H9 (cell line): ENCODE measurements at regions not wholly inside any gene's neighbourhood (a gene's known extent, or its start where the extent isn't known, plus 50 kb on each side); places are given as distances from the start of the nearest gene placed in this dataset.

Experiments
- DNase-seq: peaks from one replicate; pipeline ENCODE4 v3.0.0-alpha.2; 2017
- H2AFZ ChIP-seq: one replicate; pipeline ENCODE4 v1.6.1; 2013; ENCODE audit warnings: mild to moderate bottlenecking, low read length, control low read depth, moderate library complexity
- H2AK5ac ChIP-seq: 2 replicates; pipeline ENCODE4 v1.6.1; 2013; ENCODE audit warnings: low read length, control low read depth, mixed read lengths; ENCODE audit not compliant: insufficient read length
- H2BK120ac ChIP-seq: one replicate; pipeline ENCODE4 v1.6.1; 2013; ENCODE audit warnings: low read depth, mild to moderate bottlenecking, low read length, control low read depth, inconsistent platforms; ENCODE audit not compliant: poor library complexity, severe bottlenecking
- H2BK12ac ChIP-seq: 2 replicates; pipeline ENCODE4 v1.6.1; 2013; ENCODE audit warnings: low read length, control low read depth, mixed read lengths, low read depth; ENCODE audit not compliant: insufficient read length
- H2BK15ac ChIP-seq: 2 replicates; pipeline ENCODE4 v1.6.1; 2013; ENCODE audit warnings: low read depth, low read length, control low read depth
- H2BK20ac ChIP-seq: one replicate; pipeline ENCODE4 v1.6.1; 2013; ENCODE audit warnings: low read depth, mild to moderate bottlenecking, low read length, control low read depth, inconsistent platforms; ENCODE audit not compliant: poor library complexity, severe bottlenecking
- H2BK5ac ChIP-seq: 2 replicates; pipeline ENCODE4 v1.6.1; 2013; ENCODE audit warnings: low read length, control low read depth, mixed read lengths; ENCODE audit not compliant: insufficient read length
- H3K14ac ChIP-seq: 2 replicates; pipeline ENCODE4 v1.6.1; 2013; ENCODE audit warnings: low read length, control low read depth; ENCODE audit not compliant: insufficient read depth
- H3K18ac ChIP-seq: 2 replicates; pipeline ENCODE4 v1.6.1; 2013; ENCODE audit warnings: low read depth, mild to moderate bottlenecking, mixed read lengths, low read length, control low read depth; ENCODE audit not compliant: insufficient read length
- H3K23ac ChIP-seq: 2 replicates; pipeline ENCODE4 v1.6.1; 2013; ENCODE audit warnings: low read length, control low read depth, mixed read lengths, low read depth; ENCODE audit not compliant: insufficient read length
- H3K23me2 ChIP-seq: 2 replicates; pipeline ENCODE4 v1.6.1; 2013; ENCODE audit warnings: low read depth, mild to moderate bottlenecking, mixed read lengths, low read length, control low read depth; ENCODE audit not compliant: insufficient read length, poor library complexity, severe bottlenecking
- H3K27ac ChIP-seq: 2 replicates; pipeline ENCODE4 v1.5.1; 2013; ENCODE audit warnings: low read length, control low read depth, mixed read lengths, low read depth; ENCODE audit not compliant: insufficient read length
- H3K27me3 ChIP-seq: 2 replicates; pipeline ENCODE4 v1.6.1; 2013; ENCODE audit warnings: low read length, control low read depth, inconsistent platforms; ENCODE audit not compliant: insufficient read depth
- H3K4ac ChIP-seq: 2 replicates; pipeline ENCODE4 v1.6.1; 2013; ENCODE audit warnings: low read depth, mild to moderate bottlenecking, control low read depth, inconsistent platforms, low read length, moderate library complexity
- H3K4me1 ChIP-seq: 2 replicates; pipeline ENCODE4 v1.6.1; 2013; ENCODE audit warnings: low read length, control low read depth, inconsistent platforms; ENCODE audit not compliant: insufficient read depth
- H3K4me2 ChIP-seq: 2 replicates; pipeline ENCODE4 v1.6.1; 2013; ENCODE audit warnings: low read length, control low read depth, mixed read lengths; ENCODE audit not compliant: insufficient read length, insufficient read depth
- H3K56ac ChIP-seq: 2 replicates; pipeline ENCODE4 v1.6.1; 2013; ENCODE audit warnings: low read depth, mild to moderate bottlenecking, mixed read lengths, low read length, control low read depth; ENCODE audit not compliant: insufficient read length
- H3K79me1 ChIP-seq: 2 replicates; pipeline ENCODE4 v1.6.1; 2013; ENCODE audit warnings: low read depth, mild to moderate bottlenecking, moderate library complexity, low read length, control low read depth, inconsistent platforms; ENCODE audit not compliant: insufficient read depth, poor library complexity, severe bottlenecking
- H3K79me2 ChIP-seq: 2 replicates; pipeline ENCODE4 v1.6.1; 2013; ENCODE audit warnings: low read length, control low read depth, inconsistent platforms; ENCODE audit not compliant: insufficient read depth
- H3K9ac ChIP-seq: 2 replicates; pipeline ENCODE4 v1.6.1; 2013; ENCODE audit warnings: low read length, control low read depth, mixed read lengths; ENCODE audit not compliant: insufficient read length; ENCODE audit errors: extremely low read depth
- H3K9me3 ChIP-seq: one replicate; pipeline ENCODE4 v1.6.1; 2013; ENCODE audit warnings: low read depth, low read length, inconsistent platforms; ENCODE audit not compliant: control insufficient read depth
- H3T11ph ChIP-seq: one replicate; pipeline ENCODE4 v1.6.1; 2013; ENCODE audit warnings: mild to moderate bottlenecking, low read length, control low read depth, inconsistent platforms
- H4K20me1 ChIP-seq: one replicate; pipeline ENCODE4 v1.6.1; 2013; ENCODE audit not compliant: control insufficient read depth, insufficient read length, insufficient read depth
- H4K5ac ChIP-seq: 2 replicates; pipeline ENCODE4 v1.6.1; 2013; ENCODE audit warnings: low read depth, mild to moderate bottlenecking, mixed read lengths, low read length, control low read depth; ENCODE audit not compliant: insufficient read length
- H4K8ac ChIP-seq: replicated peaks from 2 replicates; pipeline ENCODE4 v1.6.1; 2013; ENCODE audit warnings: low read length, control low read depth, mixed read lengths, low read depth; ENCODE audit not compliant: insufficient read length
- H4K91ac ChIP-seq: 2 replicates; pipeline ENCODE4 v1.6.1; 2013; ENCODE audit warnings: low read depth, mild to moderate bottlenecking, moderate library complexity, mixed read lengths, low read length, control low read depth; ENCODE audit not compliant: insufficient read length
- H3K27ac Mint-ChIP-seq, 3 experiments: 2 replicates in 2 of 3; 3 replicates in 1 of 3; pipeline ENCODE4 v1.8.0; 2020 to 2021; ENCODE audit warnings: mixed read lengths in 3 of 3, mild to moderate bottlenecking in 1 of 3, moderate library complexity in 1 of 3
- H3K27me3 Mint-ChIP-seq: 2 replicates; pipeline ENCODE4 v1.8.0; 2021; ENCODE audit warnings: low read depth, mild to moderate bottlenecking, moderate library complexity, mixed read lengths
- H3K36me3 Mint-ChIP-seq, 3 experiments: 2 replicates in 2 of 3; 3 replicates in 1 of 3; pipeline ENCODE4 v1.8.0; 2020 to 2021; ENCODE audit warnings: low read depth in 3 of 3, mixed read lengths in 3 of 3; ENCODE audit not compliant: insufficient read depth in 1 of 3
- H3K4me1 Mint-ChIP-seq, 2 experiments: 2 replicates each; pipeline ENCODE4 v1.8.0; 2020; ENCODE audit warnings: mixed read lengths in 2 of 2
- H3K4me3 Mint-ChIP-seq, 2 experiments: 2 replicates in 1 of 2; 3 replicates in 1 of 2; pipeline ENCODE4 v1.8.0; 2020 to 2021; ENCODE audit warnings: mild to moderate bottlenecking in 2 of 2, mixed read lengths in 2 of 2, moderate library complexity in 1 of 2
- H3K9me3 Mint-ChIP-seq, 2 experiments: 2 replicates in 1 of 2; 3 replicates in 1 of 2; pipeline ENCODE4 v1.8.0; 2020; ENCODE audit warnings: mild to moderate bottlenecking in 2 of 2, mixed read lengths in 2 of 2, moderate library complexity in 1 of 2
- WGBS: extraction: QIAGEN DNeasy Blood & Tissue Kit; methylation state at CpG from one replicate; pipeline ENCODE4 v1.1.7; 2013; ENCODE audit warnings: missing lambda C conversion rate, low lambda C conversion rate, mixed read lengths; ENCODE audit not compliant: insufficient read length; ENCODE audit errors: extremely low coverage; 5-methylcytosine and 5-hydroxymethylcytosine counted together
- TF ChIP-seq, protein P1 (sequence below): fragments of 200-600 bp; sonication (generic); conservative IDR thresholded peaks from 3 replicates; pipeline ENCODE4 v1.8.0; 2021; ENCODE audit warnings: antibody characterized with exemption, mild to moderate bottlenecking

GRCh38 chr7:53218730-53219504 is 183.5 kb downstream of the POM121L12 start:
- Histone ChIP-seq H3K23me2 (peaks cover 7% of the 10 kb centered on the region), H3K14ac (peak overlapping the region; percentile 58), H3K27me3 (no peaks in the 10 kb centered on the region; the same call in 1 of the 2 replicates), H3K4ac (no peak overlapping the region; the same call in 1 of the 2 replicates), H3K79me1 (no peaks in the 10 kb centered on the region), H2BK20ac (peak overlapping the region; percentile 93), H3K79me2 (no peaks in the 10 kb centered on the region), H3K4me1 (no peaks in the 10 kb centered on the region), H2BK15ac (no peak overlapping the region), H3K9me3 (peaks cover 5% of the 10 kb centered on the region), H4K8ac (no peak overlapping the region), H3K23ac (no peak overlapping the region), H2BK5ac (no peak overlapping the region), H3K9ac (peak overlapping the region; percentile 56), H4K91ac (no peak overlapping the region), H4K5ac (no peak overlapping the region), H2BK12ac (no peak overlapping the region), H3T11ph (no peak overlapping the region), H3K56ac (no peak overlapping the region), H2AK5ac (no peak overlapping the region), H4K20me1 (no peaks in the 10 kb centered on the region), H3K18ac (peak overlapping the region; percentile 11), H2AFZ (peak overlapping the region; percentile 100), H2BK120ac (no peak overlapping the region), H3K27ac (no peak overlapping the region), H3K4me2 (peak overlapping the region; percentile 49)
- Mint-ChIP-seq H3K36me3 (peaks cover 9 to 30% (median 16%) of the 10 kb centered on the region in 3 experiments), H3K4me1 (peaks cover 5 to 6% of the 10 kb centered on the region in 2 experiments), H3K9me3 (peaks cover 29 to 36% of the 10 kb centered on the region in 2 experiments), H3K4me3 (peak overlapping the region; percentile 78 to 83), H3K27ac (peak overlapping the region in 1 of 3 experiments; percentile 83; a peak in 1 of 7 replicates), H3K27me3 (peaks cover 18% of the 10 kb centered on the region)
- DNase-seq: peak; percentile 65
- no CpG with 5 or more reads among the region's 46 CpGs for WGBS
- TF ChIP-seq, protein P1, sequence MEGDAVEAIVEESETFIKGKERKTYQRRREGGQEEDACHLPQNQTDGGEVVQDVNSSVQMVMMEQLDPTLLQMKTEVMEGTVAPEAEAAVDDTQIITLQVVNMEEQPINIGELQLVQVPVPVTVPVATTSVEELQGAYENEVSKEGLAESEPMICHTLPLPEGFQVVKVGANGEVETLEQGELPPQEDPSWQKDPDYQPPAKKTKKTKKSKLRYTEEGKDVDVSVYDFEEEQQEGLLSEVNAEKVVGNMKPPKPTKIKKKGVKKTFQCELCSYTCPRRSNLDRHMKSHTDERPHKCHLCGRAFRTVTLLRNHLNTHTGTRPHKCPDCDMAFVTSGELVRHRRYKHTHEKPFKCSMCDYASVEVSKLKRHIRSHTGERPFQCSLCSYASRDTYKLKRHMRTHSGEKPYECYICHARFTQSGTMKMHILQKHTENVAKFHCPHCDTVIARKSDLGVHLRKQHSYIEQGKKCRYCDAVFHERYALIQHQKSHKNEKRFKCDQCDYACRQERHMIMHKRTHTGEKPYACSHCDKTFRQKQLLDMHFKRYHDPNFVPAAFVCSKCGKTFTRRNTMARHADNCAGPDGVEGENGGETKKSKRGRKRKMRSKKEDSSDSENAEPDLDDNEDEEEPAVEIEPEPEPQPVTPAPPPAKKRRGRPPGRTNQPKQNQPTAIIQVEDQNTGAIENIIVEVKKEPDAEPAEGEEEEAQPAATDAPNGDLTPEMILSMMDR: no peak
